Epithelial cell of esophagus (primary cell): ENCODE measurements at regions not wholly inside any gene's neighbourhood (a gene's known extent, or its start where the extent isn't known, plus 50 kb on each side); places are given as distances from the start of the nearest gene placed in this dataset.

Source experiments
- DNase-seq: peaks from one replicate; pipeline ENCODE4 v3.0.0; 2010; ENCODE audit warnings: low read depth
- H3K4me3 ChIP-seq: 2 replicates; pipeline ENCODE4 v1.5.1; 2011; ENCODE audit warnings: mild to moderate bottlenecking, low read length, control low read depth
- CTCF ChIP-seq: IDR thresholded peaks from 2 replicates; pipeline ENCODE4 v1.5.1; 2011; ENCODE audit warnings: low read depth, mild to moderate bottlenecking, low read length, control low read depth, inconsistent platforms; ENCODE audit not compliant: insufficient read depth; ENCODE audit errors: missing control alignments

- no peak overlapping the region for H3K4me3 ChIP-seq
- no peak for TF ChIP-seq CTCF
- DNase-seq, result no peak
Observed at GRCh38 chr10:88187472-88187871, 324.0 kb downstream of the PTEN start.

GRCh38 chr10:88190123-88190522 lies 326.7 kb downstream of the PTEN start:
- no peak for DNase-seq
- H3K4me3 ChIP-seq, result no peak overlapping the region
- no peak for TF ChIP-seq CTCF

GRCh38 chr10:88190540-88191235 lies 327.3 kb downstream of the PTEN start:
- DNase-seq, result no peak
- no peak overlapping the region for H3K4me3 ChIP-seq
- no peak for TF ChIP-seq CTCF

- no peak for DNase-seq
- H3K4me3 ChIP-seq, result no peak overlapping the region
- TF ChIP-seq CTCF, result no peak
Observed at GRCh38 chr10:88193018-88193417, 329.6 kb downstream of the PTEN start.

- DNase-seq, result peak; percentile 73
- TF ChIP-seq CTCF, result no peak
- no peak overlapping the region for H3K4me3 ChIP-seq
Observed at GRCh38 chr10:88194041-88194887, 330.8 kb downstream of the PTEN start.

GRCh38 chr10:88194961-88195367 lies 331.5 kb downstream of the PTEN start:
- no peak for DNase-seq
- no peak overlapping the region for H3K4me3 ChIP-seq
- no peak for TF ChIP-seq CTCF
